Mucosa of stomach (tissue), 1 donor: ENCODE measurements at regions not wholly inside any gene's neighbourhood (a gene's known extent, or its start where the extent isn't known, plus 50 kb on each side); places are given as distances from the start of the nearest gene placed in this dataset.

Experiments
- H3K27me3 ChIP-seq: one replicate; pipeline ENCODE4 v1.7.0; 2013; ENCODE audit warnings: mild to moderate bottlenecking, low read length; ENCODE audit not compliant: control insufficient read depth, insufficient read depth
- H3K36me3 ChIP-seq: one replicate; pipeline ENCODE4 v1.7.0; 2013; ENCODE audit warnings: low read length; ENCODE audit not compliant: control insufficient read depth, insufficient read depth
- H3K4me1 ChIP-seq: one replicate; pipeline ENCODE4 v1.7.0; 2013; ENCODE audit warnings: mild to moderate bottlenecking, low read length; ENCODE audit not compliant: control insufficient read depth, insufficient read depth
- H3K4me3 ChIP-seq: one replicate; pipeline ENCODE4 v1.7.0; 2013; ENCODE audit warnings: low read length
- H3K9ac ChIP-seq: one replicate; pipeline ENCODE4 v1.7.0; 2013; ENCODE audit warnings: mild to moderate bottlenecking, low read length, moderate library complexity
- H3K9me3 ChIP-seq: one replicate; pipeline ENCODE4 v1.7.0; 2013; ENCODE audit warnings: mild to moderate bottlenecking, low read length, moderate library complexity; ENCODE audit not compliant: control insufficient read depth
- donor health status: Pancreatic carcinoma.

DNA sequence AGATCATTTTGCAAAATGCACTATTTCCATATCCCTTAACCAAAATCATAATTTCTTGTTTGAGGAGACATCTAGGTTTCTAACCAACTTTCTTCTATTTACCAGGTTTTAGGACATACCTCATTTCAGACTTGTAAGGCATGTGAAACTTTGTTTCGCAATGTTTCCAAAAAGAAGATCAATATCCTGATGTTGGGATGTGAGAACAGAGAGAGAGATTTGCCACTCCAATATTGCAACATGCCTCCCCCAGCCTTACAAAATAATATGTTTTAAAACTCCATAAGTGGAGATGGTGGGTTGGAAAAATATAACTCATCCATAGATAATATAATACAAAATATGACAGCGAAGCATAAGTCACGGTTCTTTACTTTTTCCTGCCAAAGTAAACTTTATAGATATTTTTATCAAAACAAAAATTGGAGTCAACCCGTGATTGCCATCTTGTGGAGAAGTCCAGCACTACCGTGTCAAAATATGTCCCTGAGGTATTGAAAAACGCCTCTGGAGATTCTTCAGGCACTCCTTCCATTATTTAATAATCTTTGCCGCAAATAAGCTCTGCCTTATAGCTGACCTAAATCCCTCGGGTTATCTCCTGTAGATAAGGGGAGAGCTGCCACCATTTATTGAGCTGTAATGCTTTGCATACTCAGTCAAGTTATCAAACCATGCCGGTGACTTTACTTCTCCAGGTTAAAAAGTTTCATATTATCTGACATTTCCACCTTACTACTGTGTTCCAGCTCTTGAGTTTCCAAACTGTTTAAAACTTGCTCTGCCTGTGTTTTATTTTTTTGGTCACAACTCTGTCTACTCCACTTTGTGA, 534.2 kb downstream of the HACE1 start:
- Histone ChIP-seq H3K9ac (no peak overlapping the region), H3K36me3 (no peaks in the 10 kb centered on the region), H3K27me3 (no peaks in the 10 kb centered on the region), H3K4me3 (no peak overlapping the region), H3K4me1 (no peaks in the 10 kb centered on the region), H3K9me3 (no peaks in the 10 kb centered on the region)

DNA sequence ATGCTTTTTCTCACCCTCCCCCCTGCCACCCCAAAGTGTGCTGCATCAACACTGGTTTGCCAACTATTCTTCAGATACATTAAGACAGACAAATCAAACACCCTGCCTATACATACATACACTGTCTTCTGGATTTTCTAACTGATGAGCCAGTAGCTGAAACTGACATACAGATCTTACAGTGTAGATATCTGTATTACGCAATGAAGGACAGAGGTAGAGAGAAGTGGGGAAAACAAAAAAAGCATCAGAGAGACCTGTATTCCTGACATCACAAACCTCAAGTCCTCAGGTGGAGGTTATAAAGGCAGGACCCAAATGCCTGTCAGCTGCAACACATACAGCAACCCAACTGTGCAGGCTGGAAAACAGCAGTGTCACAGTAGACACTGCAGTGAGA, 535.4 kb downstream of the HACE1 start:
- Histone ChIP-seq H3K36me3 (no peaks in the 10 kb centered on the region), H3K4me3 (no peak overlapping the region), H3K9ac (no peak overlapping the region), H3K27me3 (no peaks in the 10 kb centered on the region), H3K4me1 (no peaks in the 10 kb centered on the region), H3K9me3 (no peaks in the 10 kb centered on the region)

DNA sequence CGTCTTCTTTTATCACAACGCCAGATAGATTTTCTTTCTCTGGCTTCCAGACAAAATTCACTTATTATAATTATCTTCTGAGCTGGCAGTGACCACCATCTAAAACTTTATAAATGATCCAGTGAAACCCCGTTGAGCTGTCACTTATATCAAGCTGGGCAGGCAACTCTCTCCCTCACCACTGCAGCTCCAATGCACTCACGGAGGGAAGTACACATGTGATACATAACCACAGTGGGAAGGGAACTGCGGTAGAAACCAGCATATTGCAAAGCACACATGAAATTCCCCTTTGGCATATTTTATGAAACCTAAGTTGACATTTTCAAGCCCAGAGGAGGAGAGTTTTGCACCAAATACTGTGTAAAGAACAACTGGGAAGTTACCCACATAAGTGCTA, 536.9 kb downstream of the HACE1 start:
- no peaks in the 10 kb centered on the region for H3K27me3 ChIP-seq
- no peaks in the 10 kb centered on the region for H3K4me1 ChIP-seq
- no peaks in the 10 kb centered on the region for H3K36me3 ChIP-seq
- H3K9ac ChIP-seq: no peak overlapping the region
- H3K4me3 ChIP-seq: no peak overlapping the region
- no peaks in the 10 kb centered on the region for H3K9me3 ChIP-seq

DNA sequence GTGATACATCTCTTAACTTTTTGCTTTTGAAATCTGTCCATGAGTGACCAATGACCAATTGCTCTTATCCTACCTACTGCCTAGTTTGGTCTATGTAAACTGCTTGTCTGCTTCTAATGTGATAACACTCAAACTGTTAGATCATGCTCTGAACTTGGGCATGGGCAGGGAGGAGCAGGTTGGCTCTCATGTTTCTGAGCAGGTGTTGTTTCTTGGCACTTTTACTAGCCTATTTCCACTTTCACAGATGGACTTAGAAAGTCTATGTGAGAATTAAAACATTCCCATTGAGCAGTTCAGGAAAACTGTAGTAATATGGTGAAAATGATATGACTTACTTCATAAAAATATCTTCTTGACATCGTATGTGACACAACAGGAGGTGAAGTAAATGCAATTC, 538.4 kb downstream of the HACE1 start:
- H3K4me3 ChIP-seq: no peak overlapping the region
- H3K36me3 ChIP-seq: no peaks in the 10 kb centered on the region
- no peak overlapping the region for H3K9ac ChIP-seq
- no peaks in the 10 kb centered on the region for H3K27me3 ChIP-seq
- no peaks in the 10 kb centered on the region for H3K4me1 ChIP-seq
- H3K9me3 ChIP-seq: no peaks in the 10 kb centered on the region

DNA sequence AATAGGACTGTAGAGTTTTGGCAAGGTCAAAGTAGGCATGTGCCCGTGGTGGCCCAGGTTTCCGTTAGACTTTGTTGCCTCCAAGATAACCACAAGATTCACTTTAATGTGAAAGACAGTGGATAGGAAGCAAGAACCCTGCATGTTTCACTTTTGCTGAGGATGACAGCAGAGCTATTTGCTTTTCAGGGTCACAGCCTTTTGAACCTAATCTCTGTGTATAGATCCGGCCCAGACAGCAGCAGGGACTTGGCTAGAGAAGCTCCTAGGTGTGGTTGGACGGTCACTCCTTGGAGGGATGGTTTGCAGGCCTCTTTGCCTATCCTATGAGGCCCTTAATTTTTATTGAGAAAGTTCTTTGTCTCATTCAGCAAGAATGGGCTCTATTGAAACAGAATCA, 538.8 kb downstream of the HACE1 start:
- Histone ChIP-seq H3K9me3 (no peaks in the 10 kb centered on the region), H3K27me3 (no peaks in the 10 kb centered on the region), H3K9ac (no peak overlapping the region), H3K4me1 (no peaks in the 10 kb centered on the region), H3K4me3 (no peak overlapping the region), H3K36me3 (no peaks in the 10 kb centered on the region)

DNA sequence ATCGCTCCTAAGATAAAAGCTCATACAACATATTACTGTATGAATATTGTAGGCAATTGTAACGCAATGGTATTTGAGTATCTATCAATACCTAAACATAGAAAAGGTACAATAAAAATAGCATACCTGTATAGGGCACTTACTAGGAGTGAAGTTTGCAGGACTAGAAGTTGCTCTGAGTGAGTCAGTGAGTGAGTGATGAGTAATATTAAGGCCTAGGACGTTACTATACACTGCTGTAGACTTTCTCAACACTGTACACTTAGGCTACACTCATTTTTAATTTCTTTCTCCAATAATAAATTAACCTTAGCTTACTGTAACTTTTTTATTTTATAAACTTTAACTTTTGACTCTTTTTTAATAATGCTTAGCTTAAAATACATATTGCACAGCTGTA, 546.9 kb downstream of the HACE1 start:
- no peaks in the 10 kb centered on the region for H3K4me1 ChIP-seq
- H3K9me3 ChIP-seq: no peaks in the 10 kb centered on the region

DNA sequence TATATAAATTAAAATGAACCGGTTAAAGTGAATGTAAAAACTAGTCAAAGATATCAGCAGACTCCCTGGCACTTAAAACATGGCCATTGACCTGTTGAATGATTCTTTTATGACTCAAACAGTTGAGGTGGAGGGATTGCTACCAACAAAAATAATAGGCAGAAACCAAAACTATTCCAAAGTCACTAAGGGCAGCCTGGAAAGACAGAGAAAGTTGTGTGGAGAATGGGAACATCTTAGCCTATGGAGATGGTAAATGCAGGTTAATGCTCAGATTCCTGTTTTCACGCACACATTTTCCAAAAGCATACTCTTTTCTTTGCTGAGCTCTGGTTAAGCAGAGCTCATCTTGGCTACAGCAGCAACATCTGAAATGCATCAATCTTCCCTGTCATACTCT, 553.5 kb downstream of the HACE1 start:
- Histone ChIP-seq H3K4me1 (no peaks in the 10 kb centered on the region), H3K9ac (no peak overlapping the region), H3K4me3 (no peak overlapping the region), H3K36me3 (no peaks in the 10 kb centered on the region), H3K9me3 (no peaks in the 10 kb centered on the region), H3K27me3 (no peaks in the 10 kb centered on the region)

More for the DNA sequence above, 546.9 kb downstream of the HACE1 start:
- no peaks in the 10 kb centered on the region for H3K36me3 ChIP-seq
- H3K4me3 ChIP-seq: no peak overlapping the region
- H3K9ac ChIP-seq: no peak overlapping the region
- no peaks in the 10 kb centered on the region for H3K27me3 ChIP-seq

DNA sequence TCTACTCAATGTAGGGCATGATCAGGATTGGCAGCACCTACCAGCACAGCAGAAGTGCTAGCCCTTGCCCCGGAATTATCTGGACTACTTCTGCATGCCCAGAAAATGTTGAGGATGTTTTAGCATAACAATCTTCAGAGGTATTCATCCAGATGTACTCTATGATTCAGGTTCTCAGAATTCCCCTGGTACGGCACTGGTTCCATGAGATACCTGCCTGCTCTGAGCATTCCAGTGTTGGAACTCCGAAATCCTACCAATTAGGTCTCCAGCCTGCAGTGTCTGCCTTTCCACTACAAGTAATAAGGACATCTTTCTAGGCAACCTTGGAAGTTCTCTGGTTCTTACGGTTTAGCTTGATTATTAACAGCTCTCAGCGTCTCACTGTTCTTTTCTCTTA, 554.5 kb downstream of the HACE1 start:
- Histone ChIP-seq H3K27me3 (no peaks in the 10 kb centered on the region), H3K9ac (no peak overlapping the region)

DNA sequence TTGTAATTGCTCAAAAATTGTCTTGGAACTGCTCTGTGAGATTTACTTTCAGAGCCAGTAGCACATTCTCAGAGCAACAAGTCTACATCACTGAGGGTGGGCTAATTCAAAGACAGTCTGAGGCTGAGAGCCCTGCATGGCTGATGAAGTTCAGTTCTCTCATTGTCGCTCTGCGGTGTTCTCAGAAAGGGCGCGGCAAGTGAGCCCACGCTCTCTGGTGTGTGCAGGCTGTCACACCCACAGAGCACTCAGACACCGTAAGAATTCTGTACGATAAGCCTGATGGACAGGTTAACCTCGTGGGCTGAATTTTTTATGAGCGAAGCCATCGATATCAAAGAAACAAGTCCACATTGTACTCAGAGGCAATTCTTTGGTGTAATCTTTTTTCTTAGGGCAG, 557.8 kb downstream of the HACE1 start:
- H3K4me3 ChIP-seq: no peak overlapping the region
- H3K9me3 ChIP-seq: no peaks in the 10 kb centered on the region
- no peaks in the 10 kb centered on the region for H3K27me3 ChIP-seq
- no peak overlapping the region for H3K9ac ChIP-seq
- no peaks in the 10 kb centered on the region for H3K4me1 ChIP-seq
- no peaks in the 10 kb centered on the region for H3K36me3 ChIP-seq

More for the DNA sequence above, 554.5 kb downstream of the HACE1 start:
- no peaks in the 10 kb centered on the region for H3K4me1 ChIP-seq
- no peaks in the 10 kb centered on the region for H3K36me3 ChIP-seq
- no peaks in the 10 kb centered on the region for H3K9me3 ChIP-seq
- no peak overlapping the region for H3K4me3 ChIP-seq

DNA sequence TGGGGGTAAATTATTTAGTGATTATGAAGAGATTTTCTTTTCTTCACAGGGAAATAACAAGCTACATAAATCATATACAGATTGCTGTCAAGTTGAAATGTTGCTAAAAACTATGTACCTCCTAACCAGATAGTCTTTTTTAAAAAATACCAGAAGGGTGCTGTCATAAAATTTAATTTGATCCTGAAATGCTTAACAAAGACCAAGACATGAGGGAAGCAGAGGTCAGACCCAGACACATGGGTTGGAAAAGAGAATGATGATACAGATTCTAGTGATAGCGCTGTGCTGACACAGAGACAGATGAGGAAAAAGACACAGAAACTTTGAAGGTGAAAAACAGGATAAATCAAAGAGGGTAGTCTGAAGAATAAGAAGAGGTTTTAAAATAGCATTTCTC, 573.1 kb downstream of the HACE1 start:
- Histone ChIP-seq H3K9ac (no peak overlapping the region), H3K27me3 (no peaks in the 10 kb centered on the region), H3K36me3 (no peaks in the 10 kb centered on the region), H3K4me1 (no peaks in the 10 kb centered on the region), H3K9me3 (no peaks in the 10 kb centered on the region), H3K4me3 (no peak overlapping the region)

DNA sequence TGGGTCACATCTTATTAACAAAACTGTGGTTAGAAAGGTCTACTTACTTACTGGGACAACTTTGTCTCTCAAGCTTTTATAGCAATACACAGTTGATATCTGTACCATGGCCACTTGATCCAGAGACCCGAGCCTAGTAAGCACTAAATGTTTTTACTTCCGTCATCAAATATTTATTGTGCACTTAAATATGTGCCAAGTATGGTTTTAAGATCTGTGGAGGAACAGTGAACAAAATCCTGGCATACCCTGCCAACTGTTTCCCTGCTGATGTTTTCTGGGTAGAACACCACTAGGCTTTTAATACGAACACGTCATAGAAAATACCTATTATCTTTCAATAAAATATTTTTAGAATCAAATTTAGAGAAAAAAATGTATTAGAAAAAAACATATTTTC, 574.8 kb downstream of the HACE1 start:
- Histone ChIP-seq H3K9me3 (no peaks in the 10 kb centered on the region), H3K36me3 (no peaks in the 10 kb centered on the region), H3K9ac (no peak overlapping the region), H3K27me3 (no peaks in the 10 kb centered on the region), H3K4me3 (no peak overlapping the region), H3K4me1 (no peaks in the 10 kb centered on the region)

DNA sequence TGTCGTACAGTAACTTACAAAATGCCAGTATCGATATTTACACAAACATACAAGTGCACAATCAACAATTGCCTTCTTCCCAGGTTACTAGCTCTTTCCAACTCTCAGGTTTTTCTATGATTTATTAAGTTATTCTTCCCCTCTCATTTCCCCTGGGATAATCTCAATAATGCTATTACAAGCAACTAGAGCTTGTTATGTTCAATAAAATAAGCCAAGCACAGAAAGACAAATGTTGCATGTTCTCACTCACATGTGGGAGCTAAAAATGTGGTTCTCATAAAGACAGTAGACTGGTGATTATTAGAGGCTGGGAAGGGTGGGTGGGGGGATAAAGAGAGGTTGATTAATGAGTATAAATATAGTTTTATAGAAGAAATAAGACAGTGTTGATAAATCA, 577.1 kb downstream of the HACE1 start:
- Histone ChIP-seq H3K9ac (no peak overlapping the region), H3K36me3 (no peaks in the 10 kb centered on the region), H3K27me3 (no peaks in the 10 kb centered on the region), H3K9me3 (no peaks in the 10 kb centered on the region), H3K4me3 (no peak overlapping the region), H3K4me1 (no peaks in the 10 kb centered on the region)

DNA sequence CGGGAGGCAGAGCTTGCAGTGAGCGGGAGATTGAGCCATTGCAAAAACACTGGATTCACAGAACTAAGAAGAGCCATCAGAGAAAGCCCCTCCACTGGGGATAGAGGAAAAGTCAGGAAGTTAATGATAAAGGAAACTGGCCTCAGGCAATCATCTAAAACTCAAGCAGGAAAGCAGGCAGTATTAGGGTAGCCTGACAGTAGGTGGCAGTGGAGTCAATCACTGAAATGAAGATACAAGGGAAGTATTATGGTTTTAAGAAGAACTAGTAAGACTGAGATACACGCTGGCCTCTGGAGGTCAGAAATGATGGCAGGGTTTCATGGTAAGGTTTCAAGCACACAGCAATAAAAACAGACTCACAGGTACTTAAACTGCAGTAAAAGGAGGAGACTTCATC, 578.3 kb downstream of the HACE1 start:
- no peaks in the 10 kb centered on the region for H3K27me3 ChIP-seq
- no peak overlapping the region for H3K9ac ChIP-seq
- no peaks in the 10 kb centered on the region for H3K4me1 ChIP-seq
- H3K4me3 ChIP-seq: no peak overlapping the region
- H3K9me3 ChIP-seq: no peaks in the 10 kb centered on the region
- no peaks in the 10 kb centered on the region for H3K36me3 ChIP-seq
